ENCODE measurements at regions not wholly inside any gene's neighbourhood (a gene's known extent, or its start where the extent isn't known, plus 50 kb on each side); places are given as distances from the start of the nearest gene placed in this dataset.
"Not testable (repeated sequence)": the region's sequence is repeated elsewhere in the genome, so short reads cannot be mapped to it uniquely, and the experiment has no call there.

DNA sequence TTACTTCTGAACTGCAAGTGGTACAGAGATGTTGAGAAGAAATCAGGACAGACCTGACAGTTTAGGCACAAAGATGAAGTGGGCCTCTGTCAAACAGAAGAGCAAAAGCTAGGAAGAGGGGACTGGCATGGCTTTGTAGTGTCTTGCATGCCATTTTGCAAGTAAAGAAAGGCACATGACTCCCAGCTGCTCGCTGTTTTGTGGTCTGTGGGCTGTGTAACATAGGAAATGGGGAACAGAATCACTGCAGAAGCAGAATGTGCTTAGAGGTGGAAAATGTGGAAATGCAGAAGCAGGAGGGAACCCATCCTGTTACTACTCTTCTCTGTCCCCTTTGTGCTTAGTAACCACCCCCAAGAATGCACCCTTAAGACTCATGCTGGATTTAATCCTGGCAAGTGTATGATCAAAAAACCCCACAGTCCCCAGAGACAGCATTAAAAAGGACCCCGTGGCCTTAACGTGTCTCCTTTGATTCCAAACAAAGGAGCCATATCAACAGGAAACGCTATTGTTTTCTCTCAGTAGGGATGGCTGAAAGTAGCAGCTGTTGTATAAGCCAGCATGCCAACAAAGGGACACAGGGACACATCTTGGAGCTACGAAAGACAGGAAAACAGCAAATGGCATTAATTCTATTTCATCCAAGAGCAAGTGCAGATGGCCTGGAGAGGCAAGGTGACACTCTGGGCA lies 177.6 kb upstream of the GLRA2 start:
- no peak for DNase-seq (ENCODE audit: low read depth)

DNA sequence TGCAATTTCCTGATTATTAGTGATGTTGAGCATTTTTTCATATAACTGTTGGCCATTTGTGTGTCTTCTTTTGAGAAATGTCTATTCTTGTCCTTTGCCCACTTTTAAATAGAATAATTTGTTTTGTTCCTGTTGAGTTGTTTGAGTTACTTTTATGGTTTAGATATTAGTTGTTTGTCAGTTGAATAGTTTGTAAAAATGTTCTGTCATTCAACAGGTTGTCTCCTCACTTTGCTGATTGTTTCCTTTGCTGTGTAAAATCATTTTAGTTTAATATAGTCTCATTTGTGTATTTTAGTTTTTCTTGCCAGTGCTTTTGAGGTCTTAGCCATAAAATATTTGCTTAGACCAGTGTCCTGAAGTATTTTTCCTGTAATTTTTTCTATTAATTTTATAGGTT lies 181.8 kb upstream of the GLRA2 start:
- DNase-seq (ENCODE audit: low read depth) = no peak

DNA sequence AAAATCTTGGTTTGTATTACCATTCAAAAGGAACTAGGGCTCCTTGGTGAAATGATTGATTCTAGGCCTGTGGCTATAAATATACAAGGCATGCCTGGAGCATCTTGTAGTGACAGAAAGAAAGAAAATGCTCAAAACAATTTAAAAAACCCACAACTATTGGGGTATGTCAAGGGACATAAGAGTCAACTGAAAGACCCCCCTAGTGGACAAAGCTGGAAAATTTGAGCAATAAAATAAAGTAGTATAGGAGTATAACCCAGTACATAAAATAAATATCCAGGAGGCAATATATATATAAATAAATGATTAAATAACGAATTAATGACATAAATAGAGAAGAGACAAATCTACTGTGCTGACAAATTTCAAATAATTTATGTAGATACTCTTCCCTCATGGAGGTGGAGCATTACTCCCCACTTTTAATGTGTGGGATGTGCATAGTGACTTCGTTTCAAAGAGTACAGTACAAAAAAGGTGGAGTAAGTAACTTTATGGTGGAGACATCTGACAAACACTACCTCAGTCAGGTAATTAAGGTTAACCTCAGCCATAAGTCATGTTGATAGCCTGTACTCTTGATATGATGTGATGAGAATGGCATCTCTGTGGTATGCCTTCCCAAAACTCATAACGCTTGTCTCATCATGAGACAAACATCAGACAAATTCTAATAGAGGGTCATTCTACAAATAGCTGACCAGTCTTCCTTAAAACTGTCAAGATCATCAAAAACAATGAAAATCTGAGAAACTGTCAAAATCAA lies 185.0 kb upstream of the GLRA2 start:
- DNase-seq (ENCODE audit: low read depth) = no peak

DNA sequence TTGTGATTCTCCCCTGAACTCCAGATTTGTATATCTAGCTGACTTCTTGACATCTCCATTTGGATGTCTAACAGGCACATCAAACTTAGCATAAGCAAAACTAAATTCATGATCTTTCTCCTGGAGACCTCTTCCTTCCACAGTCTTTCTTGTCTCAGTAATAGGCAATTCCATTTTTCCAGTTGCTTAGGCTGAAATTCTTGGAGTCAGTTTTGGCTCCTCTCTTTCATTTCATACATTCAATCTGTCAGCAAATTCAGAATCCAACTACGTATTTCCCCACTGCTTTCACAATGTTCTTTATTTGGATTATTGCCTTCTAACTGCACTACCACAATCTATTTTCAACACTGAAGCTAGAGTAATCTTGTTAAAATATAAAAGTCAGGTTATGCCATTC lies 219.9 kb upstream of the GLRA2 start:
- DNase-seq (ENCODE audit: low read depth) = no peak

DNA sequence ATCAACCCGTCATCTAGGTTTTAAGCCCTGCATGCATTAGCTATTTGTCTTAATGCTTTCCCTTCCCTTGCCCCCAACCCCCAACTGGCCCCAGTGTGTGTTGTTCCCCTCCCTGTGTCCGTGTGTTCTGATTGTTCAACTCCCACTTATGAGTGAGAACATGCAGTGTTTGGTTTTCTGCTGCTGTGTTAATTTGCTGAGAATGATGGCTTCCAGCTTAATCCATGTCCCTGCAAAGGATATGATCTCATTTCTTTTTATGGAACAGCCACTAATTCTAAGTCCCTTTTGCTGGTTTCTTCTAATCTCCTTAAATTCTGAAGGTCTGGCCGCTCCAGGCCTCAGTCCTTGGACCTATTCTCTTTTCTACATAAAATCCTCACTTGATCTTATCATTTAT lies 220.4 kb upstream of the GLRA2 start:
- DNase-seq (ENCODE audit: low read depth) = not testable (repeated sequence)

DNA sequence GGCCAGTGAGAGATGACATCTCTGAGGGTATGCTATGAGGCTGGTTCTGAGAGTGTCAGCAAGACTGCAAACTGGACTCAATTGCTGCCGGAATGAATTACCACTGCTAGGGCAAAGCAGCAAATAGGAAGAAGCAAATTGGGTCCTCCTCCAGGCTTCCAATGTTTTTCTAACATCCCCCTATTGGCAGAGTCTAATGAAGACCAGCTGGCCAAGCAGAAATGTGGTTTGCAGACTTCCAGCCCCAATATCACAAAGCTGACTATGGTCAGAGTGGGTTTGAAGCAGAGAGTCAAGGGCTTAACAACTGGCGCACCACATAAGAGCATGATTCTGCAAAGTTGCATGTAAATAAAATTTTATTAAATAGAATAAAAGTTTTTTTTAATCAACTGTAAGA lies 225.4 kb upstream of the GLRA2 start:
- no peak for DNase-seq (ENCODE audit: low read depth)

DNA sequence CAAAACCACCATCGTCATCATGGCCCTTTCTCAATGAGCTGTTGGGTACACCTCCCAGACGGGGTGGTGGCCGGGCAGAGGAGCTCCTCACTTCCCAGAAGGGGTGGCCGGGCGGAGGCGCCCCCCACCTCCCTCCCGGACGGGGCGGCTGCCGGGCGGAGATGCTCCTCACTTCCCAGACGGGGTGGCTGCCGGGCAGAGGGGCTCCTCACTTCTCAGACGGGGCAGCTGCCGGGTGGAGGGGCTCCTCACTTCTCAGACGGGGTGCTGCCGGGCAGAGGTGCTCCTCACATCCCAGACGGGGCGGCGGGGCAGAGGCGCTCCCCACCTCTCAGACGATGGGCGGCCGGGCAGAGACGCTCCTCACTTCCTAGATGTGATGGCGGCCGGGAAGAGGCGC lies 226.8 kb upstream of the GLRA2 start:
- DNase-seq (ENCODE audit: low read depth) = not testable (repeated sequence)

DNA sequence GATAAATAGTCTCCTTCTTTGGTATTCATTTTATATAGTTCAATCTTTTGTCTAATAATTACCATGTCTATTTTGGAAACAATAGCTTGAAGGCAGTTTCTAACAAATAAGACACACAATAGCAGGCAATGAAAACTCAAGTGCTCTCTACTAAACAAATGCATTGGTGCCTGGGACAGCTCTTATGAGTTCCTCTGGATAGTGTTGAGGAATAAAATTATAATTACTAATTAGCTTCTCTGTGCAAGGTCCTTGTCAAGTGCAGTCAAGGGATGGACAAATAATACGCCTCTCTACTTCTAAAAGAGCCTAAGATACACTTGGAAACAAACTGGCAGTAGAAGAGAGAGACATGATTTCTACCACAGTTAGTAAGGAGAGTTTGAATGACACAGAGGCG lies 229.0 kb upstream of the GLRA2 start:
- DNase-seq (ENCODE audit: low read depth) = no peak

DNA sequence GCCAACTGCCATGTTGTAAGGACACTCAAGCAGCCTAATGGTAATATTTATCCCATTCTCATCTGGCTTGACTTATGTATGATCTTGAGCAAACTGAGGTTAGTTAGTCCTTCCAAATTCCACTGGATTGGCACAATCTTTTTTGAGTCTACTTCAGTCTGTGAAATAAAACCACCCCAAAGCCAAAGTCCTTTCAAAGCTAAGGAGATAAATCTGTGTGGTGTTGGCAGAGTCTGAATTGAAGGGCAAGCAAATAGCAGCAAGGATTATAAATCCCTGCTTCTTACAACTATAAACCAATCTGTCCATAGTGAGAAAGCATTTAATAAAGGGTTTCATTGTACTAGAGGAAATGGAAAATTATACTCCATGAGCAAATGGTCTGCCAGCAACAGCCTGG lies 233.9 kb upstream of the GLRA2 start:
- DNase-seq (ENCODE audit: low read depth) = no peak

DNA sequence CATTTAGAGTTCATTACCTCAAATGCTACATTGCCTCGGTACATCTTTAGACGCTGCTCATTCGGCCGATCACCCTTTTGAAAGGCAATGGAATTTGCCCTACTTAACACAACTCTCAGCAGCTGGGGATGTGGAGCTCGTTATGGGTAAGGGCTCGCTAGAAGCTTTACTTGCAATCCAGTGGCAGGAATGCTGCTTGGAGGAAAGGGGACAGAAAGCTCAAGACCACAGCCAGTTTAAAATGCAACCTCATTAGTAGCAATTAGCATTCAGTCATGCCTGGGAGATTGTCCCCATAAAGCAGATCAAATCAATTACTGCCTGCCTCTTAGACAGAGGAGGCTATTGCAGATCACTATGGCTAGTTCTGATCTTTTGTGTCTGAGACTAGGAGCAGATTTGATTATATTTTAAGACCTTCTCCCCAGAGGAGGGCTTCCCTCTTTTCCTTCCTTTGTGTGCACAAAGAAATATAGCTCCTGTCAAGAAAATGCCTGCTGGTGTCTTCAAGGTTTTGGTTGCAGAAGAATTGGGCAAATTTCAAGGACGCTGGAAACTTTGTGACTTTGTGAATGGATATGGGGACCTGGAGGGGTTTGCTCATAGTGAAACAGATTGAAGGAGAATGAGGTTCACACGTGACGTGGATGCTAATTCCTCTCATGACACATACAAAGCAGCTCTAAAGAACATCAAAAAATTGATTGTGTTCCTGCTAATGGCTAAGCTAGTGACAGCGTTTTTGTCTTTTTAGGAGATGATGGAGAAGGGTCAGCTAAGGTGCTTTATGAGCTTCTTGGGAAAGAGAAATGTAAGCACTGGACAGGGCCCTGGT lies 237.5 kb upstream of the GLRA2 start:
- DNase-seq (ENCODE audit: low read depth) = no peak

DNA sequence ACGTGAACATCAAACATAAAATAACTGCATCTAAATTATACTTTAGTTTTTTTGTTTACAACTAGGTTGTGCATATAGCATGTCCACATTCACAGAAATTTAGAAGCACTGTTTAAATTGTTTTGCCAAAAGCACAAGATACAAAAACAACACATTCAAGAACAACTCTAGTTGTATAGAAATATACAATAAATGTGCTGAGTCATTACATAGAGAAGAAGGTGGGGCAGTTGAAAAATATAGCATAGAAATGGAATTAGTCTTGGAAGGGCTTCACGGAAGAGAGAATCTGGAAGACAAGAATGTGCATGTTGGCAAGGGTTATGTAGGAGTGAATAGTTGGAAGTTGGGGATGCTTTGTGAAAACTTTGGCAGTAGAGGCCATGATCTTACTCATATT lies 239.0 kb upstream of the GLRA2 start:
- no peak for DNase-seq (ENCODE audit: low read depth)

DNA sequence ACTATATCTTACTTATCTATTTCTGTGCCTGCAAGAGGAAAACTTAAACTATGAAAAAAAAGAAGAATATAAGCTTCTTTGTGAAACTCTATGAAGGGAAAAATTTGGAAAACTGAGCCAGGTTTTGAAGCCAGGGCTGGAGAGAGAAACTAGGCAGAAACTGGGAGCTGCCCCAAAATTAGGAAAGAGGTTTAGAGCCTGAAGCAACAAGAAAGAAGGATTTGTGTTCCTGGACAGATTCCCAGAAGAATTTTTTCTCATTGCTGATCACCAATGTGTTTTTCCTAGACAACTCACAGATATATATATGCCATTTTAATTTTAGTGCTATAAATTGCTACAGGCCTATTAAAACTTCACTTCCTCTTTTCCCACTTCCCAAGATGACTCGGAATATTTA lies 245.0 kb upstream of the GEMIN8 start:
- DNase-seq (ENCODE audit: low read depth) = no peak

DNA sequence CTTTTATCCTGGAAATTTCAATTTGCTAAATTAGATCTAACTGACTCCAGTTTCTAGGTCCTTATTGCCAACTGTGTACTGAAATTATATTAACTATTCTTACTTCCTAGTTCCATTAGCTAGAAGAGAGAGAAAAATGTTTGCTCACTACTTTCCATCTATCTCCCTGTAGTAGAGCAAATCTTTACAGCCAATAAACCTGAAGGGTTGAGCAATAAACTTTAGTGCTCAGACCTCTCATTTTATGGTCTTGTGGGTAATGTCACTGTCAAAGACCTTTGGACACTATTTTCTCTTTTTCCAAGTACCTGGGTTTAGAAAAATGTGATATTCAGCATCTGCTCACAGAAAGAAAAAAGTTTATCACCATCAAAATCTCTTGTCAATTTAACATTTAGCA lies 237.5 kb upstream of the GEMIN8 start:
- no peak for DNase-seq (ENCODE audit: low read depth)

DNA sequence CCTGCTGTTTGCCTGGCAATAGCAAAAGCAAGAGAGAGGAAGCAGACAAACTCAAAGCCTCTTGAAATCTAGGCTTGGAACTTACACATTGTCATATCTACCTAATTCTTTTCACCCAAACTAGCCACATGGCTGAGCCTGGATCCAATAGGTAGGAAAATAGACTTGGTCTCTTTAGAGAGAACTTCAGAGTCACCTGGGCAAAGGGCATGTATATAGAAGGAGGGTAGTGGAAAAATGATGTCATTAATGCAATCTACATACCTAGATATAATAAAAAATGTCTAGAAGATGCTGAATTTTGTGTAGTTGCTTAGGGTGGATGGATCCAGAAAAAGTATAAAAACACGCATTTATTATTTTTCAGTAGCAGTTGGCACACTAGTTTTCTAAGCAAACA lies 237.0 kb upstream of the GEMIN8 start:
- no peak for DNase-seq (ENCODE audit: low read depth)

DNA sequence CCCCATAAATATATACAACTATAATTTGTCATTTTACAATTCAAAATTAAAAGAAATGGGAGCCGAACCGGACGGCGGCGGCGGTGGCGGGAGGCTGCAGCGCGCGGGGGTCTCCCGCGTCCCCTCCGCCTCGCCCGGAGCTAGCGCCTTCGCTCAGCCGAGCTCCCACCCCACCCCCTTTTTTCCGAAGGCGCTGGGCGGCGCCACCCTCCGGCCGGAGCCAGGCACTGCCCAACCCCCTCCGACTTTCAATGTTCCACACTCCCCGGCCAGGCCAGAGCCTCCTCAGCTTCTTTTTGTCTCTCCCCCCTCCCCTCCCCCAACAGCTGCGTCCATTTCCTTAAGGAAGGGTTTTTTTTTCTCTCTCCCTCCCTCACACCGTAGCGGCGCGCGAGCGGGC lies 214.1 kb upstream of the GEMIN8 start:
- no peak for DNase-seq (ENCODE audit: low read depth)

DNA sequence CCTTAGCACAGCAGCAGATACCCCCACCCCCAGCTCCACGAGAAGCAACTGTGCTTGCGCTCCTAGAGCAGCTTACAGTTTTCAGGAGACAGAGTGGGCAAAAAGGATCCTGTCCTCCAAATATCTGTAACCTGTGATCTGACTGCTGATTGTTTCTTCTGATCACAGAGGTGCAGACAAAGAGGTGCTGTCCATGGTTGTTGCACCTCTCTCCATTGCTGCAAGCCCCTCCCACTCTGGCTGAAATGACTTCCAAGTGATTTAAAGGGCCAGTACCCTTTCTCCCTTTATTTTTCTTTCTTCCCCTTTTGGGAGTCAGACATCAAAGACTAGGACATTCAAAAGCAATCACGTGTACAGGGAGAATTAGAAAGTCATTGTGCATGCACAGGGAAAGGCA lies 205.3 kb upstream of the GEMIN8 start:
- DNase-seq (ENCODE audit: low read depth) = no peak

DNA sequence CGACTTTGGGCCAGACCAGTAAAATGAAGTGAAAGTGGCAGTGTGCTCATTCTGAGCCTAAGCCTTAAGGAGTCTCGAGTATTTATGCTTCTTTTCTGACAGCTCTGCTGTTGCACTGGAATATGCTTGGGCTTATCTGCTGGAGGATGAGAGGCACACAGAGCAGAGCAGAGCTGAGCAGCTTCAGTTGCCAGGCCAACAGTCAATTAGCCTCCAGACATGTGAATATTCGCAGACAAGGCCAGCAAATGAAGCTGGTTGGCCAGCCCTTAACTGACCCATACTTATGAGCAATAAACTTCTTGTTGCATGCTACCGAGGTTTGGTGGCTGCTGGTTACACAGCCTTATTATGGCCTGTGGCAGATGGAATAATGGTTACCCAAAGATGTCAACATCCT lies 203.0 kb upstream of the GEMIN8 start:
- DNase-seq (ENCODE audit: low read depth) = no peak

DNA sequence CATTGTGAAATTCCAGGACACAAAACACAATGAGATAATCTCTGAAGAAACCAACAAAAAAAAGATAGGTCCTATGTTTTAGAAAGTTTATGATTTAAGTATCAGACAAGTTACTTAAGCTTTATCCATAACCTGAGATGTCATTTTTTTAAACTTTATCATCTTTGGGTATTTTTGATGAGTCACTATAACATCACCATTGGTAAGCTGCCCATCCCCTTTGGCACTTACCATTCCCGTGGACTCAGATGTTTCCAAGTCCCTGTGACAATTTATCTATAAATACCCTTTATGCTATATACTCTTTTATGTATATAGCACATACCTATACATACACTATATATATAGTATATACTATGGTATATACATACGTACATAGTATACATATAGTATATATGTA lies 198.9 kb upstream of the GEMIN8 start:
- DNase-seq (ENCODE audit: low read depth) = no peak

DNA sequence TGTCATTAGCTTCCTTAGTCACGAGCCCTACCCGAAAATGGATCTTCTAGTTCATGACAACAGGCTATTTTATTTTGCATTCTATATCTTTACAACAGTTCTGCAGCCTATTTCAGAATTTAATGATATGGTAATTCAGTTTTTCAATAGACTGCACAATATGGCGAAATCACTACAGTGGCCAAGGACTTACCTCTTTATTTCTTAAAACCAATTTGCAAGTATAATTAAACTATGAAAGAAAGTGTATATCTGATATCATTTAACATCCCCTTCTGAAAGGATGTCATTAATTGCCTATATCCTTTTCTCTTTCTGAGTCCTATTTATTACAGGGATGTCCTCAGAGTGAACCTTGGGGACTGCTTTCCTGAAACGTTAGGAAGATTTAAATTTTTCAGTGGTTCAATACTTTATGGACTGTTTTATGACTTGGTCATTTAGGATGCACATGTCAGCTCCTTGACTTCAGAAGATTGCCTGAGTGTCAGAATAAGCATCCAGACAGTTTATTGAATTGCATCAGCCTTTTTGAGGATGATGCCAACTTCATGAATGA lies 190.8 kb upstream of the GEMIN8 start:
- DNase-seq (ENCODE audit: low read depth) = no peak

DNA sequence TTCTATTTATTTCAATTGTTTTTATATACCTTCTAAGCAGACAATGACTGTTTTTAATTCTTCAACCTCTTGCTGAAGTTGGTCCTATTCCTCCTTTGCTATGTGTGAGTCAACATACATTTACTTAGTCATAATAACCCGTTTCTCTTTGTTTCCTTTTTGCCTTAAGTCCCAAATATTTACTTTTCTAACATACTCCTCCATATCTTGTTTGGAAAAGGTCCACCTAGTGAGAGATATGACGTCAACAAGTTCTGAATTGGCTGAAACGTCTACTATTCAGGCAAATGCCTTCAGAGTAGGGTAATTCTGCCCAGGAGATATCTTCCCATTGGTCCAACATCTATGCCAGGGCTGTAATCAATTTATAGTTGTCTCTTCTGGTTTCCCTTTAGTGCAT lies 179.3 kb upstream of the GEMIN8 start:
- no peak for DNase-seq (ENCODE audit: low read depth)

DNA sequence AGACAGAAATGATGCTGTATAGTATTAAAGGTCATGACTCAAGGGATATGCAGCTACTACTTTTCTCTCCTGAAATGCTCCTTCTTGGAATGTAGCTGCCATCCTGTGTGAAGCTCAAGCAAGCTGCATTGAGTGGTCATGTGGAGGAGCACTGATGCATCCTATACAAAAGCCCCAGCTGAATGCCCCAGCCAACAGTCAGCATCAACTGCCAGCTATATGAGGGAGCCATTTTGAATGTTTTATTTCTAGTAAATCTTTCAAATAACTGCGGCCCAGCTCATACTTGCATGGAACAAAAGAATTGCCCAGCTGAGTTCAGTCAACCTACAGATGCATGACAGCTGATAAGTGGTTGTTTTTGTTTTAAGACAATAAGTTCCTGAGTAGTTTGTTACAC lies 165.0 kb upstream of the GEMIN8 start:
- no peak for DNase-seq (ENCODE audit: low read depth)

DNA sequence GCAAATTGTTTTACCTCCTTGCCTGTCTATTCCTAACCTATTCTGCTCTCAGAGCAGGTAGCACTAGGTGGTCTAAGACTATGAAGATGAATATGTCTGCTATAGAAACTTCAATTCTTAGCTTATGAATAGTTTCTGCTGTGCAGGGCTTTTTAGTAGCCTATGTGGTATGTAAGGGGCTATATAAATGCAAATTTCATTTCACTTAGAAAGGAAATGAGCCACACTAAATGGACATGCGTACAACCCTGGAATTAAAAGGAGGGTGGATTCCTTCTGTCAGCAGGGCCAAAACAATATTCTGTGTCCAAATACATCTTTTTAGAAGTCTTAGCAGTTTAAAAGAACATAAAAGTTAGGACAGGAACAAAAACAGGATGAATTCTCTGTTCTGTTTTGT lies 163.9 kb upstream of the GEMIN8 start:
- no peak for DNase-seq (ENCODE audit: low read depth)

DNA sequence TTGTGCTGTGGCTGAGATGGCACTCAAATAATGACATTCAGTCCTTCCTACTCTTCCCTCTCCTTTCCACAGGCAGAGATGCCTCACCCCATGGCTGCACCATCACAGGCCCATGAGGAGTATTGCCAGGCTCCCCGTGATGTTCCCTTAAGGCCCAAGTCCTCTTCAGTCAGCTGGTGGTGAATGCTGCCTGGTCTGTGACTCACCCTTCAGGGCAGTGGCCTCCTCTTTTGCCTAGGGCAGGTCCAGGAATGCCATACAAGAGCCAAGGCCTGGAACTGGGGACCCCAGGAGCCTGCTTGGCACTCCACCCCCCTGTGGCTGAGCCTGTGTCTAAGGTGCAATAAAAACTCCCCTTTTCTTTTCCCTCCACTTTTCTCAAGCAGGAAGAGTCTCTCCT lies 144.2 kb upstream of the GEMIN8 start:
- DNase-seq (ENCODE audit: low read depth) = no peak
